Globus pallidus (tissue), 1 donor: ENCODE measurements at regions not wholly inside any gene's neighbourhood (a gene's known extent, or its start where the extent isn't known, plus 50 kb on each side); places are given as distances from the start of the nearest gene placed in this dataset.
"Not testable (repeated sequence)": the region's sequence is repeated elsewhere in the genome, so short reads cannot be mapped to it uniquely, and the experiment has no call there.

ENCODE experiments used
- DNase-seq: peaks from one replicate; pipeline ENCODE4 v3.0.0-alpha.2; 2015; ENCODE audit warnings: low spot score

DNA sequence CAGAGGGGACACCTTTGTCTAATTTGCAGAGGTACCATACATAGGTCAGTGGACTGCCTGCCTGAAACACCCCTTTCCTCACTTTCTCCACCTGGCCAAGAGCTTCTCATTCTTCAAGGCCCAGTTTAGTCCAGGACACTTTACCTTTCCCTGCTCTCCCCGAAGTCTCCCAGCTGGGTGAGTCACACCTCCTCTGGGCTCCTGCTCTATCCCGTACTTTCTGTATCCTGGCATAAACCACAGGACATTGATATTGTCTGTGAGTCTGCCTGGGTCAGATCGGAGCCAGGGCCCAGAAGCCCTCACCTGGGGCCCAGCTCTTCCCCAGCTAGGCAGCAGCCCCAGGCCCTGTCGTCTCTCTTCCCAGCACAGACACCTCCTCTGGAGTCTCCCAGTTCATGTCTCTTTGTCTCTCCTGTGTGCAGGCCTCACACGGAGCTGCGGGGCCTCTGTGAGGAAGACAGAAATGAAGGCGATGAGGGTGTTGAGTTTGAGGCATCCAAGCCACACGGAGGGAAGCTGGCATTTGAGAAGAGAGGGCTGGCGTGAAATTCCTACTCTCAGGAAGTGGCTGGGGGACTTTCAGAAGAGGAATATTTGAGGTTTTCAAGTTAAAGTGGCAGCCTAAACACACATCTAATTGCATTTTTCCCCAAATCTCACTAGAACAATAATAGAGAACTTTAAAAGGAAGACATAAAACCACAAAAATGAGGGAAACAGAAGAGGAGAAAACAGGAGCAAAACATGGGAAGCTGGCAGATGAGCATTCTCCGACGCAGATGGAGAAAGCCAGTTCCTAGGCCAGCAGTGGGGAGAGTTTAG is 79.6 kb upstream of the LAPTM4A start:
- no peak for DNase-seq

DNA sequence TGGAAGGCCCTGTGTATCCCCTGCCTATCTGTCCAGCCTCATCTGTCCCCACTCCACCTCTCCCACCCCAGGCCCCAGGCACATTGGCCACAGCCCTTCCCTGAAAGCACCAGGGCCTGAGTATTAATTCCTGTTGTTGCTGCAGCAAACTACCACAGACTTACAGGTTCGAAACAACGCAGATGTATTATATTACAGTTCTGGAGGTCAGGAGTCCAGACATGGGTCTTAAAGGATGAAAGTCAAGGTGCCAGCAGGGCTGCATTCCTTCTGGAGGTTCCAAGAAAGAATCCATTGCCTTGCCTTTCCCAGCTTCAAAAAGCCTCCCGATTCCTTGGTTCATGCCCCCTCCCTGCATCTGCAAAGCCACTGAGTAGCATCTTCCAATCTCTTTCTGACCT is 78.7 kb upstream of the LAPTM4A start:
- no peak for DNase-seq

GRCh38 chr2:20129331-20130159 is 78.1 kb upstream of the LAPTM4A start:
- no peak for DNase-seq

DNA sequence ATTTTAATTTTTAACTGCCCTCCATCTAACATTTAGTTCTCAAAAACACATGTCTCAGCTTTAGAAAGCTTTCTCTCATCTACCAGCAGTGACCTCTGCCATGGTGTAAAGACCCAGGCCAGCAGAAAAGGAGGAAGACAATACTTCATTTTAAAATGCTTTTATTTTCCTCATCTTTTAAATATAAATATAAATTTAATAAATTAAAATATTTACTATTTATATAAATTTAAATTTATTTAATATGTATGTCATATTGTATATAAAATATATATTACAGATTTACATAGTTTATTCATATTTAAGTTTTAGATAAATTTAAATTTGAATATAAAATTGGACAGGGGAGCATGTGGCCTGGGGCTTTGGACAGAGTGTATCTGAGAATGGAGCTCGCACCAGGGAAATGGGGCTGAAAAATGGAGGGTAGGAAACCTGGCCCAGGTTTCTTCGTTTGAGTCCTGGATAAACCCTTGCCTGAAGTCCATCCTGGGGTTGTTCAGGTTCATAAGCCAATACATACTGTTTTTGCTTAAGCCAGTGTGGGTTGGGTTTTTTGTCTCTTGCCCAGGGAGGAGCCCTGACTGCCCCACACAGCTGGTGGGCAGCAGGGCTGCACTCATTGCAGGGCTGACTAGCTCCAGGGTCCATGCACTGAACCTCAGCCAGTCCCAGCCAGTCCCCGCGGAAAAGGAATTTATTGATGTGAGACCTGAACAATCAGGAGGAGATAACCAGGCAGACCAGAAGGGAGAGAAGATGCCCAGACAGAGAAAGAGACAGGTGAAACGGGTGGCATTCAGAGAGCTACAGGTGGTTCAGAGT is 77.3 kb upstream of the LAPTM4A start:
- DNase-seq = no peak

- no peak for DNase-seq
Measured at GRCh38 chr2:20126469-20126868, 75.0 kb upstream of the LAPTM4A start.

DNA sequence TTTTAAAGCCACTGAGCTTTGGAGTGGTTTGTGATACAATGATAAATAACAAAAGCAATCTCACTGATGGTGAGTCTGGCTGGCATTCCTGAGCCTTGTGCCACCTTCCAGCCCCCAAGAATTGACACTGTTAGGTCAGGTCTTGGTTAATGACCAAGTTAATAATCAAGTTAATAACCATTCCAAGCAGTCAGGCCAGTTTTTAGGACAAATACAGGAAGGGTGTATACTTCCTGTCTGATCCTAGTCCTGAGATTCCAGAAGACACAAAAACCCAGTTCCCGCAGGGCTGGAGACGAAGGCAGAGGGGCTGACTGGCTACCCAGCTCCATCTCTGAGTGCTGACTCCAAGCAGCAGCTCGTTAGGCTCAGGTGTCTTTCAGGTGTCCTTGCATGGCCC is 74.6 kb upstream of the LAPTM4A start:
- no peak for DNase-seq

DNA sequence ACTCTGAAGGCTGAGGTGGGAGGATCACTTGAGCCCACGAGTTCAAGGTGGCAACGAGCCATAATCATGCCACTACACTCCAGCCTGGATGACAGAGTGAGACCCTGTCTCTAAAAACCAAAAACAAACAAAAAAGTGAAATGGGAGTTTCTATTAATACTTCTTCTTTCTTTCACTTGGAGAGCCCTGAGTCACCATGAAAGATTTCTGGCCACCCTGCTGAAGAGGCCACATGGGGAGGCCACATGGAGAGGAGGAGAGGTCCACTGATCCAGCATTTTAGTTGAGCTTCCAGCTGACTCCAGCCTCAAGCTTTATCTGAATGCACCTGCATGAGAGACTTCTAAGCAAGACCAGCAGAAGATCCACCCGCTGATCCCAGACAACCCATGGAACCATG is 74.2 kb upstream of the LAPTM4A start:
- DNase-seq = no peak

DNA sequence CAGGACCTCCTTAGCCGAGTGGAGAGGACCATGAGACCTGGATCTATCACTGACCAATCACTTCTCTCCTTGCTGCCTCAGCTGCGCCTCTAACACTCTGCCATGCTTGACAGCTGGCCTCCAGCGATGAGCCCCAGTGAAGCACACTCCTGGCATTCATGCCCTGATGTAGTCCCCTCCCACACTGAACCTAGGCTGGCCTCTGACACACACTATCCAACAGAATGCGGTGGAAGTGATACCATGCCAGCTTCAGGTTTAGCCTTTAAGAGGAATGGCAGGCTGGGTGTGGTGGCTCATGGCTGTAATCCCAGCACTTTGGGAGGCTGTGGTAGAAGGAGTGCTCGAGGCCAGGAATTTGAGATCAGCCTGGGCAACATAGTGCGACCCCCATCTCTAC is 73.7 kb upstream of the LAPTM4A start:
- DNase-seq = no peak

DNA sequence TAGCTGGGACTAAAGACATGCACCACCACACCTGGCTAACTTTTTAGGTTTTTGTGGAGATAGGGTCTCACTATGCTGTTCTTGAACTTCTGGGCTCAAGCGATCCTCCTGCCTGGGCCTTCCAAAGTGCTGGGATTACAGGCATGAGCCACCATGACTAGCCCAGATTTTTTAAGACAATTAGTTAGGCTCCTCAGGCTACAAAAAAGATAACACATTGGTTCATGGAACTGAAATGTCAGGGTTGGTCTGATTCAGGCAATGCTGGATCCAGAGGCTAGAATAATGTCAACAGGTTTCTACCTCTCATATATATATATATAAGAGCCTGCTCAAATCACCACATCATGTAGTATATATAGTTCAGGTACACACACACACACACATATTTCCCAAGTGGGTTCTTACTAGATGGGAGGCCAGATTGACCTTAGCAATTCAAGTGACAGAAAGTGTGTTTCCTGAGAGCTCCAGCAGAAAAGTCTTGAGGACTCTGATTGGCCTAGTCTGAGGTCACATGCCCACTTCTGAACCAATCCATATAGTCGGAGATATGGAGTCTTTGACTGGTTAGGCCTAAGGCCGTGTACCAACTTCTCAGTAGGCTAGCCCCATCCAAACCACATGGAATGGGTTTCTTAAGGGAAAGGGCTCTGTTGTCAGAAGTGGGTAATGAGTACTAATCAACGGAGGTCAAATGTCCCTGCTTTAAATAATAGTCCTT is 72.6 kb upstream of the LAPTM4A start:
- DNase-seq = no peak

- no peak for DNase-seq
Measured at GRCh38 chr2:20122864-20123263, 71.4 kb upstream of the LAPTM4A start.

- no peak for DNase-seq
Measured at GRCh38 chr2:20120569-20121416, 69.4 kb upstream of the LAPTM4A start.

DNA sequence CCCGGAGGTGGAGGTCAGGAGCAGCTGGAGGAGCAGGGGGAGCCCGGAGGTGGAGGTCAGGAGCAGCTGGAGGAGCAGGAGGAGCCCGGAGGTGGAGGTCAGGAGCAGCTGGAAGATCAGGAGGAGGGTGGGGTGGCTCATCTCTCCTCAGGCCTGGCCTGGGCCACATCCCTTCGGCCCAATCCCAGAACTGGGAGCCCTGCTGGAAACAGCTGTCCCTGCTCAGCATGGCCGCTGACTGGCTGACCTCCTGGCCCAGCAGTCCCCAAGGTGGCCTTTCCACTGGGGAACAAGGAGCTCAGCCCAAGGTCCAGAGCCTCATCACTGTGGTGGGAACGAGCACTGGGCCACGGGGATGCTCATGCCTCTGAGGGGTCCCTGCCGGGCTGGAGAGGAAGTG is 66.6 kb upstream of the LAPTM4A start:
- no peak for DNase-seq

GRCh38 chr2:20115902-20116301 is 64.5 kb upstream of the LAPTM4A start:
- no peak for DNase-seq

- DNase-seq = no peak
Measured at GRCh38 chr2:20115374-20115773, 63.9 kb upstream of the LAPTM4A start.

GRCh38 chr2:20113986-20114938 is 62.8 kb upstream of the LAPTM4A start:
- DNase-seq = no peak

DNA sequence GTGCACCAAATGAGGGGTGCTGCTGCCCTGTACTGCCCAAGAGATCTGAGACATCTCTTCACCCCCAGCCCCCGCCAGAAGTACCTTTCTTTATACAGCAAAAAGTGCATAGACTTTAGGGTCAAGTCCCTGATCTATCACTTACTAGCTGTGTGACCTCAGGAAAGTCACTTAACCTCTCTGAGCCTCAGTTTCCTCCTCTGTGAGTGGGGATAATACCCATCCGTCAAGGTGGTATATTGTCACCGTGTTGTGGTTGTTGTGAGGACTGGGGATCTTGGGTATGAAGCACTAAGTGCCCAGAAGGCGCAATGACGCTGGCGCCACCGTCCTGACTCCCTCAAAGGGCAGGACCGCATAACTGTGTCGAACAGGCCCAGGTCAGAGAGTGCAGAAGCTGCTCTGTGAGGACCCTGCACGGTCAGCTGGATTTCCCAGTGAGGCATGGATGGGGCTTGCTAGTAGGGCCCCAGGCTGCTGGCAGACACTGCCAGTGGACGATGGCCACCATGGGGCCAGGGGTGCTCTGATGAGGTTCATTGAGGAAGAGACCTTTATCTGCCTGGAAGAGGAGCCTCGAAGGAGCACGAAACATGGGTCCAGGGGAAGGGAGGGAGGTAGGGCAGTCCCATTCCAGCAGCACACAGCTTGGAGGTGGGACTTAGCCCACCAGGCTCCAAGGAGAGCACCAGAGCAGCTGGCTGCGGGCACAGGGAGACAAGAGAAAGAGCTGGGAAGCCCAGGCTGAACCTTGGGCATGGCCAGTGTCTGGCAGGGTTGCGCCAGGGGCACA is 61.8 kb upstream of the LAPTM4A start:
- DNase-seq = no peak

GRCh38 chr2:20112361-20112760 is 60.9 kb upstream of the LAPTM4A start:
- not testable (repeated sequence) for DNase-seq

DNA sequence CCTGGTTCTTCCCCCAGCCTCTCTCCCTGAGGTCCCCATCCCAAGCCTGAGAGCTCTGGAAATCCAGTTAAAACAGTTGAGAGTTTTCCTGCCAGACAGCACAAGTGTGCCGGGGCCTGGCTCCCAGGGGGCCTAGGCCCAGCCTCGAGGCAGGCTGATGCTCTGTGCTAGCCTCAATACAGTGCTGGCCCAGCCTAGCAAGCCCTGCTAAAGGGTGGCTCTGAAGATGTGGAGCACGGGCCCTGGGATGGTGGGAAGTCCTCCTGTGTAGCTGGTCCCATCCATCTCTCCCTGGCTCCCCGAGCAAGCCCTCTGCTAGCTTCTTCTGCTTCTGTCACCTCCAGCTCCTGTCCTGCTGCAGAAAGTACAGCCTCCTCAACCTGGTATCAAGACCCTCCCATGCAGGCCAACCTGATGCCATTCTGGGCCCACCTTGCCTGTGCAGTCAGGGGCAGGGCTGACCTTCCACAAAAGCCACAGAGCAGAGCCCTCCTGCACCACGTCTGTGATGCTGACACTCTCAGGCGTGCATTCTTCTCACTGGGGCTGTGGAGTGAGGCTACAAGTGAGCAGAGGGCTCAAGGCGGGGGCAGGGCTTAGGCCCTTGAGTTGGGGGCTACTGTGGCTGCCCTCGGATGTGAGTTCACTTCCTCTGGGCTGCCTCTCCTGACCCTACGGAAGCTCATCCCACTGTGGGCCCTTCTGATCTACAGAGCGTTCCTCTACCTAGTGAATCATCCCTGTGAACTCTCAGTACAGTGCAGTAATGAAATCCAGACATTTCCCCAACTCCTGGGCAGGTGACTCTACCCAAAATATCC is 60.1 kb upstream of the LAPTM4A start:
- DNase-seq = no peak
